HepG2 (cell line): ENCODE measurements at regions not wholly inside any gene's neighbourhood (a gene's known extent, or its start where the extent isn't known, plus 50 kb on each side); places are given as distances from the start of the nearest gene placed in this dataset.

ENCODE experiments used
- ARID2 ChIP-seq: sonication (generic); formaldehyde crosslinking; IDR thresholded peaks from 2 replicates; pipeline ENCODE4 v1.8.1; 2022; ENCODE audit warnings: mild to moderate bottlenecking, missing genetic modification reagents, borderline replicate concordance
- FOXO1 ChIP-seq: sonication (generic); formaldehyde crosslinking; IDR thresholded peaks from 2 replicates; pipeline ENCODE4 v1.4.0; 2020; ENCODE audit warnings: missing genetic modification reagents
- HINFP ChIP-seq: sonication (generic); formaldehyde crosslinking; IDR thresholded peaks from 2 replicates; pipeline ENCODE4 v1.4.0; 2020; ENCODE audit warnings: low read depth, mild to moderate bottlenecking, missing genetic modification reagents
- SSRP1 ChIP-seq: IDR thresholded peaks from 2 replicates; pipeline ENCODE4 v1.6.1; 2016; ENCODE audit warnings: control low read depth
- ZBTB2 ChIP-seq: sonication (generic); formaldehyde crosslinking; IDR thresholded peaks from 2 replicates; pipeline ENCODE4 v1.8.0; 2022; ENCODE audit warnings: low read depth, missing genetic modification reagents
- ZNF770 ChIP-seq: sonication (generic); formaldehyde crosslinking; IDR thresholded peaks from 2 replicates; pipeline ENCODE4 v1.5.0; 2020; ENCODE audit warnings: mild to moderate bottlenecking, missing genetic modification reagents

- no peak for TF ChIP-seq FOXO1
- no peak for TF ChIP-seq ARID2 (CRISPR knock-in tag)
- TF ChIP-seq ZBTB2 (CRISPR knock-in tag): no peak
- TF ChIP-seq SSRP1: no peak
- no peak for TF ChIP-seq HINFP
- TF ChIP-seq ZNF770 (CRISPR knock-in tag): no peak
- TF ChIP-seq, all 625 proteins: peak for 0
Measured at GRCh38 chr2:9749546-9750223, 93.6 kb upstream of the TAF1B start (continued).
